BE2C (cell line): ENCODE measurements at regions not wholly inside any gene's neighbourhood (a gene's known extent, or its start where the extent isn't known, plus 50 kb on each side); places are given as distances from the start of the nearest gene placed in this dataset.
"Not testable (repeated sequence)": the region's sequence is repeated elsewhere in the genome, so short reads cannot be mapped to it uniquely, and the experiment has no call there.

Experiments used
- DNase-seq: peaks from one replicate; pipeline ENCODE4 v3.0.0-alpha.2; 2020
- H3K27me3 ChIP-seq: fragments of 250-450 bp; sonication (Bioruptor Pico); 2 replicates; pipeline ENCODE4 v1.5.1; 2020; ENCODE audit warnings: mild to moderate bottlenecking
- H3K36me3 ChIP-seq: fragments of 250-450 bp; sonication (Bioruptor Pico); 2 replicates; pipeline ENCODE4 v1.5.1; 2020; ENCODE audit warnings: mild to moderate bottlenecking
- H3K4me1 ChIP-seq: fragments of 250-450 bp; sonication (Bioruptor Pico); 2 replicates; pipeline ENCODE4 v1.5.1; 2020
- H3K4me3 ChIP-seq: 2 replicates; pipeline ENCODE4 v1.5.1; 2011; ENCODE audit warnings: low read depth, low read length
- H3K9me3 ChIP-seq: fragments of 250-450 bp; sonication (Bioruptor Pico); 2 replicates; pipeline ENCODE4 v1.5.1; 2020
- CTCF ChIP-seq: IDR thresholded peaks from 2 replicates; pipeline ENCODE4 v1.5.1; 2012; ENCODE audit warnings: mild to moderate bottlenecking, low read depth, low read length

GRCh38 chr6:141393405-141394124 is 739.2 kb upstream of the GJE1 start:
- Histone ChIP-seq H3K9me3 (no peaks in the 10 kb centered on the region), H3K27me3 (no peaks in the 10 kb centered on the region), H3K36me3 (no peaks in the 10 kb centered on the region), H3K4me1 (no peaks in the 10 kb centered on the region), H3K4me3 (no peak overlapping the region)
- TF ChIP-seq CTCF: no peak
- DNase-seq: no peak

DNA sequence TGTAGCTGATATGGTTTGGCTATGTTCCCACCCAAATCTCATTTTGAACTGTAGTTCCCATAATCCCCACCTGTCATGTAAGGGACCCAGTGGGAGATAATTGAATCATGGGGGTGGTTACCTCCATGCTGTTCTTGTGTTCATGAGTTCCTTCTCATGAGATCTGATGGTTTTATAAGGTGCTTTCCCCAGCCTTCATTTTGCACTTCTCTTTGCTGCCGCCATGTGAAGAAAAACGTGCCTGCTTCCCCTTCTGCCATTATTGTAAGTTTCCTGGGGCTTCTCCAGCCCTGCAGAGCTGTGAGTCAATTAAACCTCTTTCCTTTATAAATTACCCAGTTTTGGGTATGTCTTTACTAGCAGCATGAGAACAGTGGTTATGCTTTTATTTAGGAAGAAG is 741.6 kb upstream of the GJE1 start:
- H3K36me3 ChIP-seq, DNase-seq, H3K4me1 ChIP-seq: not testable (repeated sequence)

GRCh38 chr6:141388666-141389065 is 744.1 kb upstream of the GJE1 start:
- H3K4me3 ChIP-seq: no peak overlapping the region
- no peaks in the 10 kb centered on the region for H3K27me3 ChIP-seq
- no peaks in the 10 kb centered on the region for H3K4me1 ChIP-seq
- no peak for TF ChIP-seq CTCF
- no peaks in the 10 kb centered on the region for H3K9me3 ChIP-seq
- no peaks in the 10 kb centered on the region for H3K36me3 ChIP-seq
- DNase-seq: no peak

More for the DNA sequence above, 741.6 kb upstream of the GJE1 start:
- not testable (repeated sequence) for H3K4me3 ChIP-seq, H3K27me3 ChIP-seq, H3K9me3 ChIP-seq

- Histone ChIP-seq H3K27me3 (no peaks in the 10 kb centered on the region), H3K4me3 (no peak overlapping the region), H3K9me3 (no peaks in the 10 kb centered on the region), H3K36me3 (no peaks in the 10 kb centered on the region), H3K4me1 (no peaks in the 10 kb centered on the region)
- no peak for DNase-seq
- TF ChIP-seq CTCF: no peak
These were observed 762.3 kb upstream of the GJE1 start for GRCh38 chr6:141370438-141370837.

GRCh38 chr6:141366796-141367195 is 765.9 kb upstream of the GJE1 start:
- not testable (repeated sequence) for H3K9me3 ChIP-seq, H3K27me3 ChIP-seq, H3K36me3 ChIP-seq, H3K4me1 ChIP-seq, H3K4me3 ChIP-seq, DNase-seq

- no peak overlapping the region for H3K4me3 ChIP-seq
- H3K36me3 ChIP-seq: no peaks in the 10 kb centered on the region
- no peaks in the 10 kb centered on the region for H3K9me3 ChIP-seq
- H3K27me3 ChIP-seq: no peaks in the 10 kb centered on the region
- H3K4me1 ChIP-seq: no peaks in the 10 kb centered on the region
- no peak for DNase-seq
- no peak for TF ChIP-seq CTCF
These were observed 768.0 kb upstream of the GJE1 start for GRCh38 chr6:141364694-141365093.

DNA sequence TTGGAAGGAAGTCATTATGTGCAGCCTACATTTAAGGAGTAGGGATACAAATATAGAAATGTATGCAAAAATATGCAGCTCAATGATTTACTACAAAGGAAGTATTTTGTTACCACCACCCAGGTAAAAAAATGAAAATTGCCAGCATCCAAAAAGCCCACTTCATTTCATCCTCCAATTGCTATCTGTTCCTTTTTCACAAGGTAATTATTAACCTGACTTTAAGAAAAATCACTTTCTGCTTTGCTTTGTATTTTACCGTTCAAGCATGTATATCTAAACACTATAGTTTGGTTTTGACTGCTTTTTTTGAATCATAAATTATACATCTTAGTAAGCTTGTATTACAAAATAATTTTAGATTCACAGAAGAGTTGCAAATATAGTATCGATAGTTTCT is 768.5 kb upstream of the GJE1 start:
- no peak for DNase-seq
- Histone ChIP-seq H3K4me3 (no peak overlapping the region), H3K4me1 (no peaks in the 10 kb centered on the region), H3K9me3 (no peaks in the 10 kb centered on the region), H3K36me3 (no peaks in the 10 kb centered on the region), H3K27me3 (no peaks in the 10 kb centered on the region)
- no peak for TF ChIP-seq CTCF
